Stimulated activated CD8-positive, alpha-beta memory T cell treated with anti-CD3 and anti-CD28 coated beads, Interleukin-15, amount 100 ng/mL, for 48 hours (primary cell): ENCODE measurements at regions not wholly inside any gene's neighbourhood (a gene's known extent, or its start where the extent isn't known, plus 50 kb on each side); places are given as distances from the start of the nearest gene placed in this dataset.

Source experiments
- DNase-seq, 2 donors: peaks; one replicate each; pipeline ENCODE4 v3.0.0-alpha.2; 2020; ENCODE audit warnings: low read depth in 2 of 2

- no peak for DNase-seq
These were observed 363.7 kb downstream of the CHSY3 start for GRCh38 chr5:130267926-130268325.

DNA sequence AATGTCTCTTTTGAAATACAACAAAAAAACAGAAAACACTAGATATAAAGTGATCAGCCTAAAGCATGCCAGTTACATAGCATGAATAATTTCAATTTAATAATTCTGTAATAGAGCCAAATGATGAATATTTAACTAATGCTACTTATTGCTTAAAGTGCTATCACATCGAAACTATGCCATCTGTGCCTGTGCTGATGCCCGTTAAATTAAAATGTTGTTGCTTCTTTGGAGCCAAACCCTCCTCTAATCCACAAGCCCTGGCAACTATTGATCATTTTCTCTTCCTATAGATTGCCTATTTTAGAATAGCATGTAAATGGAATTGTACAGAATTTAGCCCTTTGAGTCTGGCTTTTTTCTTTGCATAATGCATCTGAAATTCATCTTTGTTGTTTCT, 356.2 kb downstream of the CHSY3 start:
- no peak for DNase-seq

DNA sequence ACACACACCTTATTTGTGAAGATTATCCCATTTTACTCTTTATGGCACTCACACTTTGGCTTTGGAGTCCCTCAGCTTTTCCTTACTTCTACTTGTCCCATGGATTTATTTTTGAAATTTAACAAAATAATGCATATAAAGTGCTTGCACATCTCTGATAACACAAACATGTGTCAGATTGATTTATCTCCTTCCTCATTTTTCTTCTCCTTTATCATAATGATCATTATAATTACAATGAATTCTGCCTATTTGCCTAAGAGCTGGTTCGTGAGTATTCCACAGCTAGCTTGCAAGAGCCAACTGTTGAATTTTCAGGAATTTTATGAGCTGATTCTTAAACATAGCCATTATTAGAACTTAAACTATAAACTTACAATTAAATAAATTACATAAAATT, 347.7 kb downstream of the CHSY3 start:
- no peak for DNase-seq

GRCh38 chr5:130243641-130244040, 339.4 kb downstream of the CHSY3 start:
- DNase-seq: no peak

GRCh38 chr5:130237721-130238120, 333.5 kb downstream of the CHSY3 start:
- DNase-seq: no peak
